GM18868 (cell line): ENCODE measurements at regions not wholly inside any gene's neighbourhood (a gene's known extent, or its start where the extent isn't known, plus 50 kb on each side); places are given as distances from the start of the nearest gene placed in this dataset.

ENCODE experiments used
- ATAC-seq: cut with Tn5 transposase; IDR thresholded peaks from one replicate; pipeline ENCODE4 v1.9.1; 2021; ENCODE audit warnings: mild to moderate bottlenecking, moderate library complexity; ENCODE audit not compliant: unreplicated experiment

DNA sequence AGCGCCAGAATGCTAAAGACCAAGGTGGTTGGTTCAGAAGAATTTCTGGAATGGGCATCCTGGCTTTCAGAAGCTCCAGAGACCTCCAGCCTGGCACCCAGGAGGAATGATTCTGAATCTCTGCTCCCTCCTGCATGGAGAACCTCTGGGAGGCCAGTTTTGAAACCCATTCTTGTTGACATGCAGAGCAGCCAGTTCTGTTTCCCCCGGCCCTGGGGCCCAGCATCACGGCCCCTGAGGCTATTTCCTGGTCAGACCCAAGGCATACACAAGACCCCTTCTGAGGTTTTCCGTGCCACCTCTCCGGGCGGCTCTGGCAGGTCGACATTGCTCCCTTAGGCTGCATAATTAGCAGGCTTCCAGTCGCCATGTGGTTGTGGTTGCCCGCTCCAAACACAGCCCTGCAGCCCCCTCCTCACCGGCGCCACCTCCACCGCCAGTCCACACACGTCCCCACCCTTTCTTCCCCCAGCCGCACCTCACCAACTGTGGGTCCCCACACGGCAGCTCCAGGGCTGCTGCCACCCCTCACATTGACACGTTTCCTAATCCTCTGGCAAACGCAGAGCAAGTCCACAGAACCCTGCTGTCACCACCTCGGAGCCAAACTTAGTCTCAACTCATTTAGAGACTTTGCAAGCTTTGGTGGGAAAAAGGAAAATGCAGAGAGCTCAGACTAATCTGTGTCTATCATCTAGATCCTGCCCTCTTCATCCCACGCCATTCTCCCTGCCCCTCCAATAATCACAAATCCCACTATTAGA, 367.1 kb downstream of the SOX9 start:
- no peak for ATAC-seq

- no peak for ATAC-seq
Measured at GRCh38 chr17:72488555-72489271, 367.9 kb downstream of the SOX9 start.

DNA sequence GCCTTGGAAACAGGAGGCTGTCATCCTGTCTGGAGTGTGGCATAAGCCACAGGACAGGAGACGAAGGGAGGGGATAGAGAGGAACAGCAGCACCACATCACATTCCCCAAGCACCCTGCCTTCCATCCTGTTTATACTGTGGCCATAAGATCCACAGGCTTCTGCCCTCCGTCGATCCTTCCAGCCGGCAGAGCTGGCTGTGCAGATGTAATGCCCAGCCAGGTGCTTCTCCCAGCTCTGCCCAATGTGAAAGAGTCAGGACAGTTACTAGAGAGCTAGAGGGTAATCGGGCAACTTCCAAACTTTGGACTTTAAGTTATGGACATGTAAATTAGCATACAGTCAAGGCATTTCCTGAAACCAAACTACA, 368.4 kb downstream of the SOX9 start:
- ATAC-seq = no peak

DNA sequence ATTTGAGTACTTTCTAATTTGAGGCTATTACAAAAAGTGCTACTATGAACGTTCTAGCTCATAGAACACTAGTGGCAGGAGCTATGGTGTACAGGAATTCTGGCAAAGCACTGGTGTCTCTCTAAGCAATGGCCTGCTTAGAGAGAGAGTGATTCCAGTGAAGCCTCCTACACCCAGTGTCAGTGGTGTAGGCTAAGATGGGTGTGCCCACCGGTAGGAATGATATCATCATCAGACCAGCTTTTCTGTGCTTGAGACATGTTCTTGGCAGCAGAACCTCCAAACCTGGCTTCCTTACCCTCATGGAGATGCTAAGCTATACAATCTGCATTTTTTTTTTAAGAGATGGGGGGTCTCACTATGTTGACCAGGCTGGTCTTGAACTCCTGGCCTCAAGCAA, 370.3 kb downstream of the SOX9 start:
- no peak for ATAC-seq

GRCh38 chr17:72492494-72492893, 371.7 kb downstream of the SOX9 start:
- no peak for ATAC-seq

DNA sequence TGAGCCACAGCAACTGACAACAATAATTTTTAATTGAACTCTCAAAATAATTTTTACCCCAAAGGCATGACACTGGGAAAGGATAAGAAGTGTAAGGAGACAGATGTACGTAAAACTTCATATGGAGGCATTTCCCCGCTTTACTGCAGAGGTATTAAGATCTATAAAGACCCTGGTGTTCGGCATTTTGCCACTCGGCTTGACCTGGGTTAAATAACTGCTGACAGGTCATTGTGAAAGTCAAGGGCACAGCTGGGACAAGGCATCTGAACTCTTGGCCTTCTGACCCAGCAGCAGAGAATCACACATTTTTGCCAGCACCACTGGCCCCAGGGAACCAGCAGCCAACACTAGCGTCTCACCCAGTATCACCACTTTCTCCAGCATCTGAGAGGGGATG, 372.1 kb downstream of the SOX9 start:
- ATAC-seq = no peak

DNA sequence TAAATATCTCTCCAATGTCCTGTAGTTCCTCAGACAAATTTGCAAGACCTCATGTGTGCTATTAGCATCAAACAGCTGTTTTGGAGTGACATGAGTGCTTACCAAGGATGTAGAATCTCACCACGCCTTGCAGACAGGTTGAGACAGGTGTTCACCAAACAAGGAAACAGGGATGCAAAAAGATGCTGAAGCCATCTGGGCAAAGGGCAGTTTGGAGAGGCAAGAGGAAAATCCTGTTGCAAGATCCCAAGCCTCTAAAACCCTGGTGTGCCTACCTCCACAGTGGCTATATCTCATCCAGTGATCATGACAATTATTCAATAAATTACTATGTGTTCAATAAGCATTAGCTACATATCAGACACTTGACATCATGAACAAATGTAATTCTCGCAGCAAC, 373.7 kb downstream of the SOX9 start:
- ATAC-seq = no peak

DNA sequence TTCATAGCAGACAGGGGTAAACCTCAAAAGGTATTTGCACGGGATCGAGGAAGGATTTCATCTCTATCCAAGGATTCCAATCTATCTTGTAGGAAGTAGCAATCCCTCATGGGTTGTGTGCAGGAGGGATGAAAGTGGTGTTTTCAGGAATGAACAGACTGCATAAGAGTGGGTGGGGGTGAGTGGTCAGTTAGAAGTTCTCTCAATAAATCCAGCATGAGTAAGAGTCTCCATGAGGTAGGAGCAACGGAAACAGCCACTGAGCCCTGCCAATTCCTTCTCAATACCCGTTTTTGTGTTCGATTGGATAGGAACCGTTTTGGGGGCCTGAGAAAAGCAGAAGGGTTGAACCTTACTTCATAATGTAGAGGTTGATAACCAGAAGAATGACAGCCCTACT, 375.6 kb downstream of the SOX9 start:
- ATAC-seq = no peak

DNA sequence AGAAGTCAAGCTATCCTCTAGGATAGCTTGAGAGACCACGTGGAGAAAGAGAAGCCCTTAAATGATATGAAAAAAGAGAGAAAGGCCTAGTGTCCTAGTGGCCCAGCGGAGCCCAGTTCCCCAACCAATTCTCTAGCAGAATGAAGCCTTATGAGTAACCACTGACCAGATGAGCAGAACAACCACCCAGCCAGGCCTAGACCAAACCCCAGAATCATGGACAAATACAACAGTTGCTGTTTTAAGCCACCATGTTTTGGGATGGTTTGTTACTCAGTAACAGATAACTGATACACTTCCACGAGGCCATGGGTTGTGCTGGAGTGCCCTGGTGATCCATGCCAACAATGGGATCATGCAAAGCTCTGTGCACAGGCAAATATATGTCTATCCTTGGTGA, 377.1 kb downstream of the SOX9 start:
- no peak for ATAC-seq

- ATAC-seq = peak; percentile 70
Measured at GRCh38 chr17:72498364-72499210, 377.8 kb downstream of the SOX9 start.

DNA sequence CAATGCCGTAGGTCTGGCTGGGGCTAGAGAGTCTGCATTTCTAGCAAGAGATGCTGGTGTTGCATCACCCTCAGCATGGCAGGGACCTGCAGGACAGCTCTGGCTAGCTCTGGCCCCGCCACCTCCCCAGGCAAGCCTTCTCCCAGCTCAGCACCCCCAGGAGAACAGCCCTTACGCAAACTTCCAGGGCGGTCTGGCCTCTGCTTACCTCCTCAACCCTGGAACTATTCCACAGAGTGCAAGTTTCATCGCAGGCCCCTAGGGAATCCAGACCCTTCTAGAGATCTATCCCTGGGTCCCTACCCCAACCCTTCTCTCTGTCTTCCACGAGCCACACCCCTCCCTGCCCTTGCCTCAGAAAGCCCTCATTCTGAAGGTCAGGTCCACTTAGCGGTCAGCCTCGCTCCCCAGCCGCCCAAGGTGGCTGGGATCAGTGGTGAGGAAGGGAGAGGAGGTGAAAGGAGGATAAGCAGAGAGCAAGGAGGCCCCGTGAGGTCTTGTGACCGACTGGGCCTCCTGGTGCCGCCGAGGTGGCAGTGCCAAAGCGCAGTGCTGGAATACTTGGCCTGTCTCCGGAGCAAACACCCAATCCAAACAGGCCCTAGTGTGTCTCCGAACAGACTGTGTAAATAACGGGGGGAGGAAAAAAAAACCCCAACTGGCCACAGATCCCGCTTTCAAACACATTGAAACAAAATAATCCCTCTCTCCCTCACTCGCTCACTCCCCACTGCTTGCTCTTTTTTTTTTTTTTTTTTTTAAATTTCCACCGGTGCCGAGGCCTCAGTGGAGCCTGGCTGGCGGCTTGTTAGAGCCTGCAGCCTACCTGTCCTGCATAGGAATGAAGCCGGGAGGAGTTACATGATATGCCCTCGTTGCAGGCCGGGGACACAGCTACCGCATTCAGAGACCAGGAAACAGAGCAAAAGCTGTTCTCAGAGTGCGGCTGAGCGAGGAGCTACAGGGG, 380.9 kb downstream of the SOX9 start:
- no peak for ATAC-seq

DNA sequence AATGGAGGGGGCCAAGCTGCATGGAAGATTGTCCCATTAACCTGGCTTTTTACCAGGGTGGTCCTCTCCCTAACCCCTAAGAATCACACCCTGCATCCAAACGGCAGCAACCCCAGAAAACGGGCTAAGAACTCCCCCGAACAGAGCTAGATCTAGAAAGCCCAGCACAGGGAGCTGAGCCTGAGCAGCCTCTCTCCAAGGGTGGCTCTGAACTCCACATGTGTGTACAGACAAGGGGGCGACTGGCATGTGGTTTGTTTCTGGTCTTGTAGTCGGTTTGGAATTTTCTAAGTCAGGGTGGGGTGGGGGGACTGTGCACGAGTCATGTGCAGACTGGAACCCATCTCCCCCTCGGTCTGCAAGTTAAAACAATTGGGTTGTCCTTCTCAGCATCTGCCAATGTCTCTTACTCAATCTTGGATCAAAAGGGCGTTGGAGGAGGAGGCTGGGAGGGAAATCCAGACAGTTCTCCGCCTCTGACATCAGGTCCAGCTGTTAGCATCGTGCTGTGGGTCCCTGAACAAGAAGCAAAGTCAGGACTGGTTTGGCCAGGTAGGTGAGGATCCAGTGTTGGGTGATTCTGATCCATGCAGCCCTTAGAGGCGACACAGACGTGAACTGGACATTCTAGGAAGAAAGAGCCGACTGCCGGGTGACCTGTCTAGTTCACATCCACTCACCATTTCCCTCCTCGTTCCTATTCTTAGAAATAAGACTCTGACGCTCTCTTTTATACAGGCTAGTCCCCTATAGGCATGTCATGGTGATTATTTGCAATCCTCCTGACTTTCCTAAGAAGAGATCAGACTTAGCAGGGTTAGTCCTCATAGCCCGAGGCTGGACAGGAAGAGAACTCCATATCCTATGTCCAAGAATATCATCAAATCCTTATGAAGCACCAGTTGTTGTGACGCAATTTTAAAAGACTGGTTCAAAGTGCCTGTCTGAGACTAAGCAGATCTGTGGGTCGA, 381.8 kb downstream of the SOX9 start:
- ATAC-seq = no peak

GRCh38 chr17:72503556-72503955, 382.7 kb downstream of the SOX9 start:
- no peak for ATAC-seq

- ATAC-seq = no peak
Measured at GRCh38 chr17:72504783-72505182, 384.0 kb downstream of the SOX9 start.

- no peak for ATAC-seq
Measured at GRCh38 chr17:72506773-72507172, 386.0 kb downstream of the SOX9 start.

GRCh38 chr17:72507370-72507769, 386.6 kb downstream of the SOX9 start:
- no peak for ATAC-seq

DNA sequence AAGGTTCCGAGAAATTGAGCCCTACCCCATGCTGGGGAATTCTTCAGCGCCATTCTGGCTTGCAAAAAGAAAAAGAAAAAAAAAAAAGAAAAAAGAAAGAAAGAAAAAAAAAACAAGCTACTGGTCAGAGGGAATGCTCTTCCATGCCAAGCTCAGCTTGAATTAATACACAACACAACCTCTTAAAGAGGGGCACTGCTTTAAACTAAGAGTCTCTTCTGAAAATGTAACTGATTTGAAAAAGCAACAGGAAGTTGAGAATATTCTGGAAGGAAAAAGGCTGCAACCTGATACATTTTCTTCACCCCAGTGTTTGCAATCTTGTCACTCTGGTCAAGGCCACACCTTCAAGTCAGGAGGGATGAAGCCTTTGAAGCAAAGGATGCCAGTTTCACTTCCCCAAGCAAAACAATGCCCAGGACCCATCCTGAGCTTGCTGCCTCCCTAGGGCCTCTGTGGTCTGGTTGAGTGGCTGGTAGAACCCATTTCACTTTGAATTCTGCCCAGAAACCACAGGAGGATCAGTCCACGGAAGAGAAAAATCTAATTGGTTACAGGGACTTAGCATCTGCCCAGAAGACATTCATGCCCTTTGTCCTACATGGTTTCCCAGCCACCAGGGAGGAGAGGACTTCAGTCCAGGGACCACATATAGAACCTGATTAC, 389.7 kb downstream of the SOX9 start:
- ATAC-seq = peak; percentile 92

- ATAC-seq = no peak
Measured at GRCh38 chr17:72511242-72511641, 390.4 kb downstream of the SOX9 start.

DNA sequence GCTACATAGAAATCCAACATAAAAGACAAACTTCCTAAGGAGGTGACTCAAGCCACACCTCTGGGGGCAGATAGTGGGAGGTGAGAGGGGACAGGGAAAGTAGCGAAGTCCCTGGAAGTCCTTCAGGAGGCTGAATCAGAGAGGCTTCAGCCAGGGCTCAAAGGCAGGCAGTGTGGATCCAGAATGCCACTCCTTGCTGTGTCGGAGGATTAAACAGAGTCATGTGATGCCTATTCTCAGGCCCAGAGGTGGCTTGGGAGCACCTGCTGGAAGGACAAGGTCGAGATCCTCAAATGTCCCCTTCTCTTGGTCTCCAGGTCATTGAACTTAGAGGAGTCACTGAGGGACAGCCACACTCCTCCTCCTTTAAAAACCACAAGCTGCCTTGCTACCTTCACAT, 391.1 kb downstream of the SOX9 start:
- ATAC-seq = no peak
